Fibroblast of villous mesenchyme (primary cell): ENCODE measurements at regions not wholly inside any gene's neighbourhood (a gene's known extent, or its start where the extent isn't known, plus 50 kb on each side); places are given as distances from the start of the nearest gene placed in this dataset.
A peak's percentile ranks its signal among the peaks of the same experiment; 100 is the strongest.
"Not testable (repeated sequence)": the region's sequence is repeated elsewhere in the genome, so short reads cannot be mapped to it uniquely, and the experiment has no call there.

Source experiments
- DNase-seq: peaks from one replicate; pipeline ENCODE4 v3.0.0-alpha.2; 2010; ENCODE audit warnings: low read depth
- H3K4me3 ChIP-seq: 2 replicates; pipeline ENCODE4 v1.5.1; 2011; ENCODE audit warnings: low read depth, mild to moderate bottlenecking, low read length
- CTCF ChIP-seq: IDR thresholded peaks from 2 replicates; pipeline ENCODE4 v1.5.1; 2012; ENCODE audit warnings: low read depth, mild to moderate bottlenecking, low read length; ENCODE audit not compliant: insufficient read depth

- H3K4me3 ChIP-seq, result no peak overlapping the region
- no peak for DNase-seq
Observed at GRCh38 chr5:41995193-41995592, 70.1 kb downstream of the FBXO4 start.

GRCh38 chr5:42001673-42002072 is 76.6 kb downstream of the FBXO4 start:
- DNase-seq, result no peak
- TF ChIP-seq CTCF, result no peak
- H3K4me3 ChIP-seq, result no peak overlapping the region

More at GRCh38 chr5:41995193-41995592, 70.1 kb downstream of the FBXO4 start:
- no peak for TF ChIP-seq CTCF

GRCh38 chr5:42003852-42004251 is 78.8 kb downstream of the FBXO4 start:
- not testable (repeated sequence) for H3K4me3 ChIP-seq, DNase-seq

- H3K4me3 ChIP-seq, result no peak overlapping the region
- DNase-seq, result peak; percentile 37
- TF ChIP-seq CTCF, result peak; percentile 78
Observed at GRCh38 chr5:42005561-42006153, 80.6 kb downstream of the FBXO4 start.

DNA sequence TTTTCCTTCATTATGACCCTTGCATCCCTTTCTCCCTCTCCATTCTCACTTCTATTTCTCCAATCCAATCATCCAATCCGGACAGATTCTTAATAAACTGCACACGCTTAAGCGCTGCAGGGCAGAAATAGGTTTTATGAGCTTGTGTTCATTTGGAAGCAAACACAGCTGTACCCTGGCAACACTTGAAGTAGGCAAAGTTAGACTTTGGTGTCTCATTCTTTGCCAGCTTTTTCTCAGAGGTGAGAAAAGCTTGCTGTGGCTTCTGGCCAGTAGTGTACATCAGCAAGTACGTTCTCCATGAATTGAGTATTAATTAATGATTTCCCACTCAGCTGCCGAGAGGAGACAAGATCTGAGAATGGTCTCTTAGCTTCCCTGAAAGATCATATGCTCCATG is 88.5 kb downstream of the FBXO4 start:
- no peak for TF ChIP-seq CTCF
- DNase-seq, result no peak
- H3K4me3 ChIP-seq, result no peak overlapping the region

GRCh38 chr5:42015254-42015653 is 90.2 kb downstream of the FBXO4 start:
- no peak overlapping the region for H3K4me3 ChIP-seq
- TF ChIP-seq CTCF, result no peak
- no peak for DNase-seq

DNA sequence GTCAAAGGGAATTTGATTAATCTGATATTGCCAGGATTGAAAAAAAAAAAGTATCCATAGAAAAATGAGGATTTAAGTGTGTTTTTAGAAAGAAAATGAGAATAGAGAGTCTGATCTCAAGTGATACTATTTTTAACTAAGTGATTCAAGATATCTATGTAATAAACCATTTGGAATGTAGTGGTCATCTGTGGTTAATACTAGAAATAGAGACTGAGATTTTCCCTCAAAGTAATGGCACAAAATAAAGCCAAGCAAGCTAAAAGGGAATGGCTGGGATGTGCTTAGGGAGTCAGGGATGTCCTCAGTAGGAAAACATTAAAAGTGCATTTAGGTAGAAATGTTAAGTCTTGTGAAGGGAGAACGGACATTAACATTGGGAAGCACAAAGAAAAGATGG is 90.6 kb downstream of the FBXO4 start:
- no peak for DNase-seq
- no peak overlapping the region for H3K4me3 ChIP-seq
- TF ChIP-seq CTCF, result no peak
